AG10803 (cell line): ENCODE measurements at regions not wholly inside any gene's neighbourhood (a gene's known extent, or its start where the extent isn't known, plus 50 kb on each side); places are given as distances from the start of the nearest gene placed in this dataset.
"Not testable (repeated sequence)": the region's sequence is repeated elsewhere in the genome, so short reads cannot be mapped to it uniquely, and the experiment has no call there.

Experiments
- DNase-seq: peaks from one replicate; pipeline ENCODE4 v3.0.0; 2010; ENCODE audit warnings: low read depth
- H3K4me3 ChIP-seq: 2 replicates; pipeline ENCODE4 v1.5.1; 2011; ENCODE audit warnings: mild to moderate bottlenecking, low read length, control low read depth
- TF ChIP-seq, protein P1 (sequence below): conservative IDR thresholded peaks from 2 replicates; pipeline ENCODE4 v1.5.1; 2011; ENCODE audit warnings: mild to moderate bottlenecking, low read length, control low read depth, inconsistent platforms

DNA sequence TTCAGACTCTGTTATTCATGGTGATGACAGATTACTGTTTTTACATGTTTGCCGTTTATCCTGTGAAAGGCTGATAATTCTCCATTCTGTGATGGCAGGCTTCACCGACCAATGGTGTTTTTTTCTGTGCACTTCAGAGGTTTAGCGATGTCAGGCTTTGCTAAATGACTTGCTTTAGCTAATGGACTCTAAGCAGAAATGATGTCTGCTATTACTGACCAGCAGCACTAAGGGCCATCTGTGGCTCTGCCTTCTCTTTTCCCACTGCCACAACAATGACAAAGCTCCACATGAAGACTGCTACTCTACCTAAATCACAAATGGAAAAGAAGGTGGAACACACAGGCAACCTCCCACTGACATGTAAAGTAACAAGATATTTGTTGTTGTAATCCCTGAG is 68.4 kb upstream of the ALB start:
- H3K4me3 ChIP-seq = no peak overlapping the region
- no peak for DNase-seq
- TF ChIP-seq, protein P1, sequence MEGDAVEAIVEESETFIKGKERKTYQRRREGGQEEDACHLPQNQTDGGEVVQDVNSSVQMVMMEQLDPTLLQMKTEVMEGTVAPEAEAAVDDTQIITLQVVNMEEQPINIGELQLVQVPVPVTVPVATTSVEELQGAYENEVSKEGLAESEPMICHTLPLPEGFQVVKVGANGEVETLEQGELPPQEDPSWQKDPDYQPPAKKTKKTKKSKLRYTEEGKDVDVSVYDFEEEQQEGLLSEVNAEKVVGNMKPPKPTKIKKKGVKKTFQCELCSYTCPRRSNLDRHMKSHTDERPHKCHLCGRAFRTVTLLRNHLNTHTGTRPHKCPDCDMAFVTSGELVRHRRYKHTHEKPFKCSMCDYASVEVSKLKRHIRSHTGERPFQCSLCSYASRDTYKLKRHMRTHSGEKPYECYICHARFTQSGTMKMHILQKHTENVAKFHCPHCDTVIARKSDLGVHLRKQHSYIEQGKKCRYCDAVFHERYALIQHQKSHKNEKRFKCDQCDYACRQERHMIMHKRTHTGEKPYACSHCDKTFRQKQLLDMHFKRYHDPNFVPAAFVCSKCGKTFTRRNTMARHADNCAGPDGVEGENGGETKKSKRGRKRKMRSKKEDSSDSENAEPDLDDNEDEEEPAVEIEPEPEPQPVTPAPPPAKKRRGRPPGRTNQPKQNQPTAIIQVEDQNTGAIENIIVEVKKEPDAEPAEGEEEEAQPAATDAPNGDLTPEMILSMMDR = no peak

DNA sequence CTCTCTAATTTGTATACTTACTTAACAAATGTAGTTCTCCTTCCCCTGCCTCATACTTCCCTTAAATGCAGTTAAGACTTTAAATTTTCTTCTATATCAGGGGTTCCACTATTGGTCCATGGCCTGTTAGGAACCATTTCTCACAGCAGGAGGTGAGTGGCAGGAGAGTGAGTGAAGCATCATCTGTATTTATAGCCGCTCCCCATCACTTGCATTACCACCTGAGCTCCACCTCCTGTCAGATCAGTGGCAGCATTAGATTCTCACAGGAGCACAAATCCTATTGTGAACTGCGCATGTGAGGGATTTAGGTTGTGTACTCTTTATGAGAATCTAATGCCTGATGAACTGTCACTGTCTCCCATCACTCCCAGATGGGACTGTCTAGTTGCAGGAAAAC is 72.1 kb upstream of the ALB start:
- DNase-seq, H3K4me3 ChIP-seq: not testable (repeated sequence)

DNA sequence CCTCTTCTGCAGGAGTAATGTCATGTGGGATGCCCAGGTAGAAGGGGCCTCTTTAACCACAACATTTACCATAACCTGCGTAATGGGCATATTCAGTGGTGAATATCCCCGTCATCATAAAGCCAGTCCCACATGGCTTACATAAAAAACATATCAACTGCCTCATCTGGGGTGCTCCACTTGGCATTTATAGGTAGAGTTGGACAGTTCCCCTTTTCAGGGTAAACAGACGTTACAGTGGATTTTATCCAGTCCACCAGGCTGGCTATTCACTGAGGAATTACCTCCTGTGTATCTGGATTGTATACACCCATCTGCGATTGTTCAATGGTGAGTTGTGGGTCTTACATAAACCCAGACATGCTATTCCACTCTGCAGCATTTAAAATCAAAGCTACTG is 70.7 kb upstream of the ANKRD17 start:
- TF ChIP-seq, protein P1 = no peak
- H3K4me3 ChIP-seq = no peak overlapping the region
- DNase-seq = no peak

DNA sequence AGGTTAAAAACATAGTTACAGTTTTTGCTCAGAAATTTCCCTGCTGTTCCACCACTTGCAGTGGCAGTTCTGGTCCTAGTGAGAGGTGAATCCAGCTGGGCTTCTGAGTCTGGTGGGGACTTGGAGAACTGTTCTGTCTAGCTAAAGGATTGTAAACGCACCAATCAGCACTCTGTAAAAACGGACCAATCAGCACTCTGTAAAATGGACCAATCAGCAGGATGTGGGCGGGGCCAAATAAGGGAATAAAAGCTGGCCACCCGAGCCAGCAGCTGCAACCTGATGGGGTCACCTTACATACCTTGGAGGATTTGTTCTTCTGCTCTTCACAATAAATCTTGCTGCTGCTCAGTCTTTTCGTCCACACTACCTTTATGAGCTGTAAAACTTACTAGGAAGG is 67.2 kb upstream of the ANKRD17 start:
- H3K4me3 ChIP-seq, DNase-seq: not testable (repeated sequence)

DNA sequence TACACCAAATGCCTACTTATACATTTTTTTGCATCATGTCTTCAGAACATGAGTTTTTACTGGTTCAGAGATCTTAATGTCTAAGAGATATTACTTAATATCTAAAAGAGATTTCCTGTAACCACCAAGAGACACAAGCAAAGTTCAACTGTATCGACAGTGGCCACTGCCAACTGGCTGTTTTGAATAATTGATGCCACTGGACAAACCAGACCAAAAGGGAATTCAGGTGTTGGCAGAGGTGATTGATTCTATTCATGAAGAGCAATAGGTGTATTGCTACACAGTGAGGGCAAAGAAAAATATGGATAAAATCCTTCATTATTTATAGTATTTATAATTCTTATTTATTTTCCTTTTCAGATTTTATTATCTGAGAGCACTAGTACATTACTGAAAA is 58.5 kb upstream of the ANKRD17 start:
- no peak overlapping the region for H3K4me3 ChIP-seq
- TF ChIP-seq, protein P1 = no peak
- DNase-seq = no peak

DNA sequence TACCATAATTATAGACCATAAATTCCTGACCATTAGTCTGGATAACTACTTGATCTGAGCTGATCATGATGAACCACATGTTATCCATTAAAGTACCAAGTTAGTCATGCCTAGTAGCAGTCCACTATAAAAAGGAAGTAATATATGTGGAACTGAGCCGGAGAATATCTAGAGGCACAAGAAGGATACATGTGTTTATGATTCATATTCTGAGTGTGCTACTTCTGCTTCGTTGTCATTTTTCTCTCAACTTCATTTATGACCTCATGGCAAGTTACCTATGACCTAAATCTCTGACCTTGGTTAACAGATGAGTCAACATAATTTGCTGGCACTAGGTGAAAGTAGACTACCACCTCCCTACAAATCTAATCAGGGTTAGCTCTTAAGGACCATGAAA is 56.5 kb upstream of the ANKRD17 start:
- TF ChIP-seq, protein P1 = no peak
- peak; percentile 74 for DNase-seq

DNA sequence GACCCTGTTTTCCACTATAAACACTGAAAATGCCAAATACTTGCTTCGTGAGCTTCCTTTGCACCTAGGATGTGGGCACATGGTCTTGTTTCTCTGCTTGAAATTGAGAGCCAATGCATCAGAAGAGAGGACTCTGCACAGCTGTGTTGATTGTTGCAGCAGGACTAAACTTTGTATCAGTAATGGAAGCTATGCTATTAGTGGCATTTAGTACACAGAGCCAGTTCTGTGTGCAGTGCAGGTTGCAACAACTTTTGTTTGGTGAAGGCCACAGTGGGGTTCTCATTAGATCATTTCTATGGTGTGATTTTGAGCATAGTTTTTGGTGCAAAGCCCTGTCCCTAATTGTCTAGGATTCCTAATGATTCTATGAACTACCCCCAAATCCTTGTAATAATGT is 54.4 kb upstream of the ANKRD17 start:
- no peak for DNase-seq
- TF ChIP-seq, protein P1 = no peak
- H3K4me3 ChIP-seq = no peak overlapping the region

More for the DNA sequence above, 56.5 kb upstream of the ANKRD17 start:
- no peak overlapping the region for H3K4me3 ChIP-seq

DNA sequence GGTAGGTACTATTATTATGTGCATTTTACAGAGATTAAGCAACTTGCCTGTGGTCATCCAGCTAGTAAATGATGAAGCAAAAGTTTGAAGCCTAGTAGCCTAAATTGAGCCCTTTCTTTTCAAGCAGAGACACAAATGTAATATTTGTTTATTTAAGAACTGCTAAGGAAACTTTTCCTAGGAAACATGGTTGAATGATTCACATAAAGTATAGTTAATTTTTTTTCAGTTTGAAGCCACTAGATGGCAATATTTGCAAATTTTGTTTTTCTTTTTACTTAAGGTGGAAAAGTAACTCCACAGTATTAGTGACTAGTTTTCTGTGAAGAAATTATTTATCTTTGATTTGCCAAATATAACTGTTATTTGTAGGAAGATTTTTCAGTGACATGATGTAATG is 52.8 kb upstream of the ANKRD17 start:
- no peak overlapping the region for H3K4me3 ChIP-seq
- peak; percentile 43 for DNase-seq
- TF ChIP-seq, protein P1 = peak; percentile 57
